ENCODE measurements at regions not wholly inside any gene's neighbourhood (a gene's known extent, or its start where the extent isn't known, plus 50 kb on each side); places are given as distances from the start of the nearest gene placed in this dataset.

- no peaks in the 10 kb centered on the region for H3K36me3 ChIP-seq
- intact Hi-C loops (cut with DNase I), result no loop called here
- no peak for ATAC-seq
- WGBS, 4 donors, result 68 to 77% (median 71%) methylated on average over 2 of the region's 2 CpGs
- no peak overlapping the region for H3K4me3 ChIP-seq
- peaks cover 0 to 35% (median 5%) of the 10 kb centered on the region in 12 donors for H3K9me3 ChIP-seq
- H3K4me1 ChIP-seq, result no peaks in the 10 kb centered on the region
- no peak for DNase-seq
- no peaks in the 10 kb centered on the region for H3K27me3 ChIP-seq
- no peak for TF ChIP-seq CTCF (IDR thresholded peaks at IDR 0.05)
- TF ChIP-seq POLR2A (IDR thresholded peaks at IDR 0.05), result no peak
- H3K27ac ChIP-seq, result no peak overlapping the region
Measured at GRCh38 chr1:214830941-214831340, 227.9 kb downstream of the CENPF start.

- intact Hi-C loops (cut with DNase I), result no loop called here
- DNase-seq (no peak), ATAC-seq (no peak)
- Histone ChIP-seq H3K36me3 (no peaks in the 10 kb centered on the region), H3K27ac (no peak overlapping the region), H3K4me1 (no peaks in the 10 kb centered on the region), H3K9me3 (peaks cover 0 to 29% (median 5%) of the 10 kb centered on the region in 12 donors), H3K27me3 (no peaks in the 10 kb centered on the region), H3K4me3 (no peak overlapping the region)
- WGBS, 4 donors, result 69 to 79% (median 74%) methylated on average over 5 of the region's 5 CpGs
- TF ChIP-seq POLR2A (IDR thresholded peaks at IDR 0.05) (no peak), CTCF (IDR thresholded peaks at IDR 0.05) (no peak)
Measured at GRCh38 chr1:214831956-214832355, 229.0 kb downstream of the CENPF start.

- Histone ChIP-seq H3K36me3 (no peaks in the 10 kb centered on the region), H3K27ac (no peak overlapping the region), H3K27me3 (no peaks in the 10 kb centered on the region), H3K9me3 (peaks cover 0 to 16% (median under 1%) of the 10 kb centered on the region in 12 donors), H3K4me1 (no peaks in the 10 kb centered on the region), H3K4me3 (no peak overlapping the region)
- DNase-seq (no peak), ATAC-seq (no peak)
- intact Hi-C loops (cut with DNase I), result no loop called here
- WGBS, 4 donors, result 56 to 70% (median 66%) methylated on average over 2 of the region's 2 CpGs
- TF ChIP-seq CTCF (IDR thresholded peaks at IDR 0.05) (no peak), POLR2A (IDR thresholded peaks at IDR 0.05) (no peak)
Measured at GRCh38 chr1:214833178-214833756, 230.3 kb downstream of the CENPF start.

GRCh38 chr1:214837376-214837775, 234.4 kb downstream of the CENPF start:
- ATAC-seq, result no peak
- 83 to 91% (median 88%) methylated on average over 2 of the region's 2 CpGs for WGBS, 4 donors
- Histone ChIP-seq H3K27me3 (peaks cover 0 to 2% (median 0%) of the 10 kb centered on the region in 9 donors), H3K27ac (no peak overlapping the region), H3K36me3 (no peaks in the 10 kb centered on the region), H3K4me1 (no peaks in the 10 kb centered on the region), H3K9me3 (no peaks in the 10 kb centered on the region), H3K4me3 (no peak overlapping the region)
- no peak for DNase-seq
- intact Hi-C loops (cut with DNase I), result no loop called here
- TF ChIP-seq POLR2A (IDR thresholded peaks at IDR 0.05) (no peak), CTCF (IDR thresholded peaks at IDR 0.05) (no peak)

All from heart left ventricle (tissue), 16 donors.